HG03469 (cell line): ENCODE measurements at regions not wholly inside any gene's neighbourhood (a gene's known extent, or its start where the extent isn't known, plus 50 kb on each side); places are given as distances from the start of the nearest gene placed in this dataset.

Source experiments
- ATAC-seq: cut with Tn5 transposase; IDR thresholded peaks from one replicate; pipeline ENCODE4 v1.9.1; 2021; ENCODE audit warnings: mild to moderate bottlenecking, moderate library complexity, moderate number of reproducible peaks; ENCODE audit not compliant: unreplicated experiment

DNA sequence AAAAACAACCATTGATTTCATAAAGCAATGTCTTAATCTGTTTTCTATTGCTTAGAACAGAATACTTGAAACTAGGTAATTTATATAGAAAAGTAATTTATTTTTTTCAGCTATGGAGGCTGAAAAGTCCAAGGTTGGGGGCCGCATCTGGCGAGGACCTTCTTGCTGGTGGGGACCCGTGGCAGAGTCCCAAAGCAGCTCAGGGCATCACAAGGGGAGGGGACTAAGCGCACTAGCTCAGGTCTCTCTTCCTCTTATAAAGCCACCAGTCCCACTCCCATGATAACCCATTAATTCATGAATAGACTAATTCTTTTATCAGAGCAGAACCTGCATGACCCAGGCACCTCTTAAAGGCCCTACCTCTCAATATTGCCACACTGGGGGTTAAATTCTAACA lies 87.2 kb upstream of the KLF13 start:
- ATAC-seq, result no peak

- ATAC-seq, result no peak
These were observed 84.6 kb upstream of the KLF13 start for GRCh38 chr15:31241888-31242522.

- no peak for ATAC-seq
These were observed 82.7 kb upstream of the KLF13 start for GRCh38 chr15:31243895-31244294.

- no peak for ATAC-seq
These were observed 81.4 kb upstream of the KLF13 start for GRCh38 chr15:31245135-31245689.

GRCh38 chr15:31245756-31246155 lies 80.9 kb upstream of the KLF13 start:
- ATAC-seq, result no peak

DNA sequence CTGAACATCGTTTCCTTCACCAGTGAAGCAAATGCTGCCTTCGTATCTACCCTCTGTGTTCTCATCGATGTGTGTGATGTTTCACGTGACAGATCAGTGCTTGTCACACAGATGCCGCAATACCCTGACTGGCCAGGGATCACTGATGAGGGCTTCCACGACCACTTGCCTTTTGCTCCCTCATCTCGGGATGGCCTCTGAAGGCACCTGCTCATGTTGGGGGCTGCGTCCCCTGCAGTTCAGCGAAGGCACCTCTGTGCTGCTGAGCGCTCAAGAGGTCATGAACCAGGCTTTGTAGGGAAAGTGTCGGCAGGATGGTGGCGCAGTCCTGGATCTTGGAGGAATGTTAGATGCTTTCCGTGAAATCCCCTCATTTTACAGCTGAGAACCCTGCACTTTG lies 79.2 kb upstream of the KLF13 start:
- ATAC-seq, result no peak

DNA sequence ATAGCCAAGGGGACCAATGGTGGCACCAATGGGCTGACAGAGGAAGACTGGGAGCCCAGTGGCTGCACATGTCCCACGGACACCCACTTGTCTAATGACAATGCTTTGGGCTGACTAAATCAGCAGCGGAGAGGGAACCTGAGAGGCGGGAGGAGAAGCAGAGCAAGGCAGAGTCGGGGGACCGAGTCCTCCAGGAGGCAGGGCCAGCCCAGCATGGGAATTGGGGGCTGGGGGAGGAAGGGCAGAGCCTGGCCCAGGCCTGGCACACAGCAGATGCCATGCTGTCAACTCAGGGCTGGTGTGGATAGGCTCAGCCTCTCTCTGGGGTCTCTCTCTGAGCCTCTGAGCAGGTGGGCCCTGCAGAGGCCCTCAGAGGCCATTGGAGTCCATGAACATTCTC lies 78.4 kb upstream of the KLF13 start:
- no peak for ATAC-seq

DNA sequence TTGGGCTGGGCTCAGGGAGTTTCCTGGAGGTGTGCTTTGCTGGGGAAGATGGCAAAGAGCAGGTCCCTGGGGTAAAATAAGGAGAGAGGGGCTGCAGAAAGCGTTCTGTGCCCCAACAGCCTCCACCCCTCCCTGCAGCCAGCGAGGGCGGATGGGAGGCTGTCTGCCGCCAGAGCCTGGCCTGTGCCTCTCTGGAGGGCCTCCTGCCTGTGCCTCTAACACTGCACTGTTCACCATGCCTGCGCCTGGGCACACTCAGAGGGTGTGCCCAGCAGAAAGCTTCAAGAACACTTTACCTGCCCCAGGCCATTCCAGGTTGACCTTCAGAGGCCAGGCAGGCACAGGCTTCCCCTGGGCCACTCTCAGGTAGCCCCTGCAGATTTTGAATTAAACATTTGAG lies 77.7 kb upstream of the KLF13 start:
- ATAC-seq, result no peak

DNA sequence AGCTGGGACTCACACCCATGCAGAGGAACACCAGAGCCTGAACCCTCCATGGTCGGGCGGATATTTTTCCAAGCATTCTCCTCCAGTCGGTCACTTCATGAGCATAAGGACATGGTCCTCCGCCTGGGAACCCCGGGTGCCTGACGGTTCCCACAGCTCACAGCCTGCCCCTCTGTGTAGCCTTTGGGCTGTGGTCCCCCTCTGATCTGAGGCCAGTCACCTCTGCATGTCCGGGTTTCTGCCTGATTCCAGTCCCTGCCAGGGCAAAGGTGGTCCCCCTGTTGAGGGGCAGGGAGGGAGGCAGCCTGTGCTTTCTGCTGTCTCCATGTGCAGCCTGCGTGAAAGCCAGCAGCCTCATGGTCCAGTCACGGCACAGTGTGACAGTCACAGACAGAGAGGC lies 76.6 kb upstream of the KLF13 start:
- ATAC-seq, result no peak

GRCh38 chr15:31251165-31251564 lies 75.5 kb upstream of the KLF13 start:
- no peak for ATAC-seq

GRCh38 chr15:31252171-31252785 lies 74.4 kb upstream of the KLF13 start:
- ATAC-seq, result no peak

- ATAC-seq, result no peak
These were observed 72.0 kb upstream of the KLF13 start for GRCh38 chr15:31254431-31255175.

GRCh38 chr15:31255176-31255510 lies 71.5 kb upstream of the KLF13 start:
- no peak for ATAC-seq

DNA sequence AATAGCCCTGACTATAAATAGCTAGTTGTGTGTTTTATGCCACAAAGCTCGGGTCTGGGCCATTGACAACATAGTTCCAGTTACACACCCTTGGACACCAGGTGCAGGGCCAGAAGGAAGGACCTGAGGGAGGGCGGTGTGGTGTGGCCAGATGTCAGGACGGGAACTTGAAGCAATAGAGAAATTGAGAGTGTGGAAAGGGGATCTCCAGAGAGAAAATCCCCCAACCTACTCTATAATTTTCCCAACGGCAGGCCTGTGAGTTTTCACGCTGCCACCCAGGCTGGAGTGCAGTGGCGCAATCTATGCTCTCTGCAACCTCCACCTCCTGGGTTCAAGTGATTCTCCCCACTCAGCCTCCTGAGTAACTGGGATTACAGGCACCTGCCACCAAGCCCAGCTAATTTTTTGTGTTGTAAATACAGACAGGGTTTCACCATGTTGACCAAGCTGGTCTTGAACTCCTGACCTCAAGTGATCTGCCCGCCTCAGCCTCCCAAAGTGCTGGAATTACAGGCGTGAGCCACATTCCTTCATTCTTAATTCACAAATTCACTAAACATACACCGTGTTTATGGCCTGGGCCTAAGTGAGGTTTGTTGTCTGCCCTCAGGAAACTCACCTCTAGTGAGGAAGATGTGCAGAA lies 70.8 kb upstream of the KLF13 start:
- no peak for ATAC-seq

DNA sequence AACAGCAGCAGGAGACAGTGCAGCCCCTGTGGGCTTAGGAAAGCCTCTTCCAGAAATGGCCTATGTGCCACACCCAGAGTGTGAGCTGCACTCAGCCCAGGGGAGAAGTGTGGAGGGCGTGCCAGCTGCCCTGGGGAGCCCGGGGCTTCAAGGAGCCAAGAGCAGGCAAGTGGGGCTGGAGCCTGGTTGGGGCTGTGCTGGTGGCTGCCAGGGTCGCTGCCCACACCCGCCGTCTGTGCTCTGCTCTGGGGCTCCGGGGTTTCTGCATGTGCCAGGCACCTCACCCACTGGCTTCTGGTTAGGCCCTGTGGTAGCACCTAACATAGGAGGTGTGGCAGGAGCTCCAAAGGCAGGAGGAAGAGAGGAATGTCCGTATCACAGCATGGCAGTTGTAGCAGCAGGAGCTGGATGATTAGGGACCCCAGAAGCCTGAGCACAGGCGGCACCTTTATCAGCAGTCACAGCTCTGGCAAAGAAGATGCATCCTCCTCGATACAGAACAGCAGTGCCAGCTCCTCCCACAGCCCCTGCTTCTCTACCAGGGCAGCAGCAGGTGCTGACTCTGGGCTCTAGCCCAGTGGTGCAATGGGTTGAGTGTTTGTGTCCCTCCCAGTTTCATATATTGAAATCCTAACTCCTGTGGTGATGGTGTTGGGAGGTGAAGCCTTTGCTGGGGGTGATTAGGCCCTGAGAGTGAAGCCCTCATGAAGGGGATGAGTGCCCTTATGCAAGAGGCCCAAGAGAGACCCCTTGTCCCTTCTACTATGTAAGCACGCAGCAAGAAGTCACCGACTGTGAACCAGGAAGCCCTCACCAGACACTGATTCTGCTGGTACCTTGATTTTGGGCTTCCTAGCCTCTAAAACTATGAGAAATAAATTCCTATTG lies 70.0 kb upstream of the KLF13 start:
- ATAC-seq, result no peak

DNA sequence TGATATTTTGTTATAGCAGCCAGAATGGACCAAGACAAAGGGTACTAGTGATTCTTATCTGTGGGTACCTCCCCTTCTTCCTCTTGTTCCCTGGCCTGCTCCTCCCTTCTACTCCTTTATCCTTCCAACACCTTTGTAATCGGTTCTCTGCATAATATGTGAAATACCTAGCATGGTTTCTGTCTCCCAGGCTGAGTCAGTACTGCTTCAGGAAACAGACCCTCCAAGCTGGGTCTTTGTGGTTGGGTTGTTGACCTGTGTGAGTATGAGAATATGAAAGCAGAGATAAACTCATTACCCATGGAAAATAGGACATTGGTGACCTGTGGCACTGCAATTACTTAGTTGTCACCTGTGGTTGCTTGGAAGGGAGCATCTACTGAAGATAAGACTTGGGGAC lies 69.3 kb upstream of the KLF13 start:
- no peak for ATAC-seq

- no peak for ATAC-seq
These were observed 68.4 kb upstream of the KLF13 start for GRCh38 chr15:31258260-31258659.

GRCh38 chr15:31259562-31260252 lies 66.9 kb upstream of the KLF13 start:
- ATAC-seq, result no peak

DNA sequence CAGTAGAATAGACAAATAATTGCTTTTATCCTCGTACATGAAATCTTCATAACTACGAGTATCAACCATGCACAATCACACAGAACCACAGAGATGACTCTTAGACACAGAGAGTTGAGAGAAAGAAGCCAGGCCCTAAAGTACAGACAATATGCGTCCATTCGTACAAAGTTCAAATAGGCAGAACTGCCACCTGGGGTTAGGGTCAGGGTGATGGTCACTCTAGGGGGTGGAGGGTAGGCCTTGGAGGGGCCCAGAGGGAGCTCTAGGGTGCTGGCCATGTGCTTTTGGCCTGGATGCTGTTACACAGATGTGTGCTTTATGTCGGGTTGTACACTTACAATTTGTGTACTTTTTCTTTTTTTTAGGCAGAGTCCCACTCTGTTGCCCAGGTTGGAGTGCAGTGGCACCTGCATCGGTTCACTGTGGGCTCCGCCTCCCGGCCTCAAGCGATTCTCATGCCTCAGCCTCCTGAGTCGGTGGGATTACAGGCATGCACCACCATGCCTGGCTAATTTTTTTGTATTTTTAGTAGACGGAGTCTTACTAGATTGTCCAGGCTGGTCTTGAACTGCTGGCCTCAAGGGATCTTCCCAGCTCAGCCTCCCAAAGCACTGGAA lies 65.9 kb upstream of the KLF13 start:
- ATAC-seq, result no peak
